GM18907 (cell line): ENCODE measurements at regions not wholly inside any gene's neighbourhood (a gene's known extent, or its start where the extent isn't known, plus 50 kb on each side); places are given as distances from the start of the nearest gene placed in this dataset.

Source experiments
- ATAC-seq: cut with Tn5 transposase; IDR thresholded peaks from one replicate; pipeline ENCODE4 v1.9.1; 2021; ENCODE audit warnings: mild to moderate bottlenecking, moderate library complexity; ENCODE audit not compliant: unreplicated experiment

- ATAC-seq, result no peak
Observed at GRCh38 chr15:96237002-96237401, 93.5 kb upstream of the NR2F2 start.

GRCh38 chr15:96242761-96243160 is 87.7 kb upstream of the NR2F2 start:
- no peak for ATAC-seq

- ATAC-seq, result no peak
Observed at GRCh38 chr15:96243701-96244100, 86.8 kb upstream of the NR2F2 start.

DNA sequence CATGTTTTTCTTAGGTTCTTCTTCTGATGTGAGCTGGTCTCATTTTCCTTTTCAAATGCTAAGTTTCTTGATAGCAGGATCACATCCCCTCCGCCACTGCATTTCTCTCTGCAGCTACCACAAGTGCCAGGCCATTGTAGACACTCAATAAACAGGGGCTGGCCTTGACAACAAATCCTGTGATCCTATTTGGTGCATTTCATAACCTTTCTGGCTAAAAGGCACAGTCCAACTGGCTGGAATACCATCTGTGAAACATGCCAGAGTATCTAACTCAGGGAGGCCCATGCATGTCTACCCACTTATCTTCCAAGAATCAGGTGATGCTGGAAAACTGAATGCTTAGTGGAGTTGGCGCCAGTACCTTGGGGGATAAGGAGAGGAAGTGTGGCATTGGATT is 85.2 kb upstream of the NR2F2 start:
- no peak for ATAC-seq

DNA sequence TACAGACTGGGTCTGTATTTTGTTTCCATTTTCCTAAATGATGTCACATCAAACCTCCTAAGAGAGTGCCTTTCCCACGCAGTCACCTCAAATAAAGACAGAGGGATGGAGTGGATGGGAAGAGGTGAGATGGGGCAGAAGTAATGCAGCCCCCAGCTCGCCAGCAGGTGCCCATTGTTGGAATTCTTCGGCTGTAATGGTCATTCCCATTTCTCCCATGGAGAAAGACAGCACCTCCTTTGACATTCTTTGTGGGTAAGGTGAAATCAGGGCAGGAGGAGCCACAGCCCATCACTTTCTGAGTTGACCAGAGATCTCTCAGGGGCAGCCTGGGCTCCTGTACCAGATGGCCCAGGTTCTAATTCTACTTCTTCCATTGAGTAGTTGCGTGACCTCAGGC is 84.4 kb upstream of the NR2F2 start:
- no peak for ATAC-seq

- ATAC-seq, result no peak
Observed at GRCh38 chr15:96247621-96248305, 82.7 kb upstream of the NR2F2 start.

DNA sequence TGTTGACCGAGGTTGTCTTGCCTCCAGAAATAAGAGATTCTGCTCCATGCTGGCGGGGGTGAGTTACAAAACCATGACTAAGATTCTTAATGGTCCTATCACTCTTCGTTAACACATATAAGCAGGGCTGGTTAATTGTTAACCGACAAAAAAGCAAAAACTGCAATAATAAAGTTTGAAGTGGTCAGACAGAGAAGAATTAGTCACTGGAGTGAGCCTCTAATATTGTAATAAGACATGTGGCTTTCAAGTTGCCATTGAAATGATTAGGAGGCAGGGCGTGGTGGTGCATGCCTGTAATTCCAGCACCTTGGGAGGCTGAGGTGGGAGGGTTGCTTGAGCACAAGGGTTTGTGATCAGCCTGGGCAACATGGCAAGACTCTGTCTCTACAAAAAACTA is 78.4 kb upstream of the NR2F2 start:
- no peak for ATAC-seq

DNA sequence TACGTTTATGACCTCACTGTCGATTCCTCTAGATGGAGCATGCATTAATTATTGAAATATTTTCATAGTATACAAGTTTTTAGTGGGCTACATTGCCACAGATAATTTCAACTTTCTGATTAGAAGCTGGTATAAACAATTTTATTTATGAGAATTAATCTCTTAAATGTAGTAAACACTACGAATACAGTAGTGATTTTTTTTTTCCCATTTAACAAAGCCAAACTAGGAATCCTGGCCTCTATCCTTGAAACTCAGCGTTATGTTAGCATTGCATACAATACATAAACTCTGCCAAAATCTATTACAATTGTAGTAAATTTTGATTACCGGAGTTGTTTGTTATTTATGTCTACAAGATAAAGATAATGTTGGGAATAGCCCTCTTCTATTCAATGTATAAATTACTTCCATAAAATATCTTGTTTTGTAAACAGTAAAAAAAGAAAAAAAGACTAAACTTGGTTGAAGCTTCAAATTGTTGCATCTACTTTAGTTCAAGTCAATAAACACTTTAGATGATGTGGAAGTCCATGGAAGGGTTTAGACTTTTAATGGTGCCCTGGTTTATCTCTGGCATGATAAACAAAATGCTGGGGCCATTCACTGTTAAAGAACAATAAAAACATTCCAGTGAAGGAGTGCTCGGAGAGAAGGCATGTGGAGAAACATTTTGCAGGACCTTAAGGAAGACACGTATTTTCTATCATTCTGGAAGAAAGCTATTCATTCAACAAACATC is 77.3 kb upstream of the NR2F2 start:
- no peak for ATAC-seq

GRCh38 chr15:96254173-96254572 is 76.3 kb upstream of the NR2F2 start:
- no peak for ATAC-seq

DNA sequence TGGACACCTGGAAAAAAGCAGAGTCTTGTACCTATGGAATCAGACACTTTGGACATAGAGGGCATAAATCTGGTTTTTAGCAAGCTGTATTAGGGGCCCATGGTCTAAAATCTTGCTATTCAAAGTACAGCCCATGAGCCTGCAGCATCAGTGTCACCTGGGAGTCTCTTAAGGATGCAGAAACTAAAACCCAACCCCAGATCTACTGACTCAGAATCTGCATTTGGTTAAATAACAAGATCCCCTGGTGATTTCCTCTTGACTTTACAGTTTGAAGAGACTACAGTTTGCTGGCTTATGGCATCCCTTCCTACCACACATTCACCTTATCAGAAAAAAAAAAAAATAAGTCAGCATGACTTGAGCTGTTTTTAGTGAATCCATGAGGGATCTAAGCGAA is 74.9 kb upstream of the NR2F2 start:
- ATAC-seq, result no peak

GRCh38 chr15:96261575-96262034 is 68.9 kb upstream of the NR2F2 start:
- peak; percentile 97 for ATAC-seq

DNA sequence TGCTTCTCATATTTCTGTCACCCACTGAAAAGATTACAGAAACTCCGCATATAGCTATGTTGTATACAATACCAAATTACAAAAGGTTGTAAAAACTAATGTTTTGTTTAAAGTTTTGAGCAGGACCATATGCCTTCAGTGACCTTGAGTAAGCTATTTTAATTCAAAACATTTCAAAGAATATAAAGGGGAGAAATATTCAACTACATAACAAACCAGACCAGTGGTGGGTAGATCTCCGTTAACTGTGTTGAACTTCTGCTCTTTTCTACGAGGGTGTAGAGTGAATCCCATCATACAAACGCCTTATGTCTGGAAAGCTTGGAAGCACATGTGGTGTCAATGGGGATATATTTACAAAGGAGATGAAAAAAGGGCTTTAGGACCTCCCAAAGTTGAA is 68.4 kb upstream of the NR2F2 start:
- no peak for ATAC-seq

DNA sequence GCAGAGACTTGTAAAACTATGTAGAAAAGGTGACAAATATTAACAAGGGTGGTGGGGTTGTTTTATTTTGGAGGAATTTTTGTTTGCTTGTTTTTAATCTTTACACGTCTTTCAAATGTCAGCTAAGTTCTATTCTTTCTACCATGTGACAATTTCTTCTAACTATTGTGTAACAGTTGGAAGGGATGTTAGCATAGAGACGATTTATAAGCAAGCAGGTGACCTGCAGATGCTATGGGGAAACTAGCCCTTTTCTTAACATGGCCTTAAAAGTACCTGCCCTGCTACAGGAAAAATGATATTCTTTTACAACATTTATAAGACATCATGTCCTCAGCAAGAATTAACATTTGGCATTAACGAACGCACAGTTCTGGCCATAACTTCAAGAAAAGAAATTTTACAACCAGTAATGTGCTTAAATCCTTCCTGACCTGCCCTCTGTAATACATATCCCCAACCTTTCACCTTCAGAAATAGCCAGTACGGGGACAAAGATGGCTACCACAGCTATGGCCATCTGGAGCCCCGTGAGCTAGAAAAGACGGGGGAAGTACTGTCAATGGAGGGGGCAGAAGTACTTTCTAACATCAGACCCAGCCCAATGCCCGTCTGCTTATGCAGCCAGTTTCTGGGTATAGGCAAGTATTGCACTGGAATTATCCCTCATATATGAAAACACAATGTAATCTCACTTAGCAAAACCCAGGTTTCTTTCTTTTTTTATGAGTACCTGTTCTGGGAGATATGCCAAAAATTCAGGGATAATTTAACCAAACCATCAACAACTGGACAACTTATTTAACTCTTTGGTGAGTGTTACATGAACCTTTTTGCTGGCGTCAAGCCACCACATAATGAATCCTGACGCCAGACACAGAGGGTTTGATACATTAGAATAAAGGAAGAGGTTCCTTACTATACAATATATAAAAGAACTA is 67.7 kb upstream of the NR2F2 start:
- ATAC-seq, result no peak

DNA sequence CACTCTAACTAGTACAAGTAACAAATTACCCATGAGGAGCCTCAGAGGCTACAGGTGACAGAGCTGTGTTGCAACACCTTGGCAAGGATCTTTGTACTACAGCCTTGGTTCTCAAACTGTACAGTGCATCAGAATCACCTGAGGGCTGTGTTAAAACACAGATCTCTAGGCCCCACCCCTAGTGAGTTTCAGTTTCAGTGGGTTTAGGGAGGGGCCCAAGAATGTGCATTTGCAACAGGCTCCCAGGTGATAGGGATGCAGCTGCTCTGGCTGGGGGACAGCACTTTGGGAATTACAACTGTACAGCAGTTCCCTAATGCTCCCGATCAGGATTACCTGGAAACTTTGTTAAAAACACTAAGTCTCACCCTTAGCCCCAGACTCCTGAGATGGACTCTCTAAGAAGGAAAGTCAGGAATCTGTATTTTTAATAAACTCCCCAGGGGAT is 66.1 kb upstream of the NR2F2 start:
- no peak for ATAC-seq

DNA sequence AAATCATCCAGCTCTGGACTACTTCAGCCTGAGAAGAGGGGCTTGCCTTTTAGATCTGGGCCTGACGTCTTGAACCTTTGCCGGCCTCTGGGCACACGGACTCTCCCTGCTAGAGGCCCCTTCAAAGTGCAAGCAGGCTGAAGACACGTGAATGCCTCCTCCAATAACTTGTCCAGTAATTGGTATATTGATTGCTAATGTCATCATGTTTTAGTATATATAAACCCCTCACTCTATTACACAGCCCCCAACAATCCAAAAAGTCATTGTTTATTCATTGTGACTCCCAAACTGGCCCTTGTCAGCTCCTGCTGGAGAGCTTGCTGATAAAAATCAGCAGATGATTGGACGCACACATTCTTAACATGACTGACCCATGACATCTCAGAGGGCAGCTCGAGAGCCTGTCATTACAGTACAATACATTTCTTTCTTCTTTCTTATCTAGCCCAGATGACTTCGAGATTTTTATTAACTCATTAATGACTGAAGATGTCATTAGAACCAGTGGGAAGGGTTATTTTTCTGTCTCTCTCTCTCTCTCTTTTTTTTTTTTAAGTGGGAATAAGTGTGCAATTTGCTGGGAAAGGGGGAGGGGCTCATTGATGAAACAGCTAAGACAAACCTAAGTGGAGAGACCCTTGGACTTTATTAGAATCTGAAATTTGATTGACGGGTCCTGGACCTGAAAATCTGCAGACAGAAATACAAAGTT is 65.5 kb upstream of the NR2F2 start:
- no peak for ATAC-seq

DNA sequence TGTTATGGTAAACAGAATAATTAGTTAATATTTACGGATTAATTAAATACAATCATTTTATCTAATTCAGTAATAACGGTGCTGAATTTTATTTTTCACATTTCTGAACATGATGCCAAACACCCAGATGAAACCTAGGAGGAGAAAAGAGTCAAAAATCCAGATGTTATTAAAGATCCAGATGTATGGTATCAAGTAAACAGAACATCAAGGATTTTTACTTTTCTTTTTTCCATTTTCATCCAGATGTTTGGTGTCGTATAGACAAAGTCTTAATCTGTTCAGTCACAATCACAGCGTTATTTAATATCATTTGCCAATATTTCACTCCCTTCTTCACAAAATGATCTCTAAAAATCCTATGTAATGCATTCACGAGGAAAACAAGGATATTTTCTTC is 64.0 kb upstream of the NR2F2 start:
- no peak for ATAC-seq

DNA sequence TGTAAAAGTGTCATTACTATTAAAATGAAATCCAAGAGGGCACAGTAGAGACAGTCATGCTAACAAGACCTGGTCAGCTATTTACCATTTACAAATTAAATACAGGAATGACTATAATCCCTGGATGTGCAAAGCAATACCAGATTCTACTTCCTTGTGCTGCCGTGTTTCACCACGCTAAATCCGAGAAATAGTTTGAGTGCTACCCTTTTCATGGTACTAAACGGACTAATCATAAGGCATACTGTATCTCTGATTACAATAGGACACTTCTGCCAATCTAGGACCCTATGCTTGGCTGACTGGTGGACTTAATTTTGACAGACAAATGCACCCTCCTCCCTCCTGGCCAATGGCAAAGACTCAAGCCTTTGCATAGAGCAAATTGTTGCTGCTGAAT is 63.0 kb upstream of the NR2F2 start:
- ATAC-seq, result no peak

DNA sequence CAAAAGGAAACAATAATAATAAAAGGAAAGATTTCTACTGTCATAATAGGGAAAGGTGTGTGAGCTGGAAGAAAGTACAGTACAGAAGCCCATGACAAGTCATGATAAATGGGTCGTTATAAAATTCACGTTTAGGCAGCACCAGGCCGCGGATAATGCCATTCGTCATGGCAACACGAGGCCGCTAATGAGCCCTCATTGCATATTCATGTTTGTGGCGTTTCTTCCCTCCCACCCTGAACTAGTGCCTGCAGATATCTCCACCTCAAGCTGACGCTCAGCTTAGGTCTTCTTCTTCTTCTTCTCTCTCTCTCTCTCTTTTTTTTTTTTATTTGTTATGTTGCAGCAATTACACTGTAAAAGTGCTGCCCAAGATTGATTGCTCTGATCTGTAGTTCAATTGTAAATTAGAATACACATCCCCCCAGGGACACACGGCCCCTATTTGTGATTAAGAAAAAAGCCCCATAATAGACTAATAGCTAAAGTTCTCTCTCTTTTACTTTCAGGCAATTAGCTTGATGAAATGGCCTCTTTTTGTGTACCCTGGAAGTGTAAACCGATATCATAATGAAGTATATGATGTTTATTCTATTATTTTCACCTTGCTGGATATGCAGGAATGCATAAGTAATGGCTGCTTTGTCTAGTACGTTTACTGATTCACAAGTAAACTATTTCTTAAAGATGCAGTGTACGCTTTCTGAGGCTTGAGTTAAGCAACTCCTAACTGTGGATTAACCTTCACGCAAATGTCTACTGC is 61.9 kb upstream of the NR2F2 start:
- no peak for ATAC-seq

GRCh38 chr15:96270581-96271172 is 59.8 kb upstream of the NR2F2 start:
- ATAC-seq, result no peak

DNA sequence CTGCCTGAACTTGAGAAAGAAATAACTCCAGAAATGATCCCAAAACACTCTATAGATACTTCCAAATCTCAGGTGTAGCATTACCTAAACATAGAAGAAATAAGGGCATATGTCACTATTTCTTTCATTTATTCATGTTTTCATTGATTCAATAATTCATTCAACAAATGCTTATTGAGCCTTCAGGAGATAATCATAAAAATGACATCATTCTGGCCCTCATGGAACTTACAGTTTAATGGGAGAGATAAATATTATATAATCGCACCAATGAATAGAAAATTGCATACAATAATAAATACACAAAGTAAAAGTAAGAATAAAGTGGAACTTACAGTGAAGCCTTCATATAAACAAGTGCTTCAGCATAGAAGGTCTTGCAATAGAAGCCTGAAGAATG is 58.1 kb upstream of the NR2F2 start:
- ATAC-seq, result no peak
